ENCODE measurements at regions not wholly inside any gene's neighbourhood (a gene's known extent, or its start where the extent isn't known, plus 50 kb on each side); places are given as distances from the start of the nearest gene placed in this dataset.

DNA sequence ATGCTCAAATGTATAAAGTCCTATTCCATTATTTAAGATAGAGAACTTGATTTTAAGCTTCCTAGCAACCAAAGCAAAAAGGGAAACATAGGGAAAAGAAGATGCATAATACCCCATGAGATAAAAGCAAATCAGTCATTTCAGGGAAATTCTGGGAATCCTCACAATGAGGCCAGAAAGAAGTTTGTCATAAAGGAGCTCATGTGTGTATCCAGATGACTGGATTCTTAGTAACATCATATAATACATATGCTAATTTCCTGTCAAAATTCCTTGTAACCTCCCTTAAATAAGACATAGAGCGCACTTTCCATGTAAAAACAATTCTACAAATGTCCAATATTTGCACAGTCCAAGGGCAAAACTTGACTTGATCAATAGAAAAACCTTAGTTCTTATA, 411.0 kb upstream of the WWC1 start:
- no peak for TF ChIP-seq POLR2A (IDR thresholded peaks at IDR 0.05; ENCODE audit: low read length)
- no peak for TF ChIP-seq GATA1 (IDR thresholded peaks at IDR 0.05; ENCODE audit: low read depth, low read length)
